Loucy (cell line): ENCODE measurements at regions not wholly inside any gene's neighbourhood (a gene's known extent, or its start where the extent isn't known, plus 50 kb on each side); places are given as distances from the start of the nearest gene placed in this dataset.
"Not testable (repeated sequence)": the region's sequence is repeated elsewhere in the genome, so short reads cannot be mapped to it uniquely, and the experiment has no call there.

Source experiments
- H2AFZ ChIP-seq: fragments of 200-600 bp; sonication (generic); 2 replicates; pipeline ENCODE4 v1.6.0; 2016; ENCODE audit warnings: antibody characterized with exemption, mild to moderate bottlenecking, low read length, moderate library complexity
- H3F3A ChIP-seq: fragments of 200-600 bp; 2 replicates; pipeline ENCODE4 v1.6.0; 2016; ENCODE audit warnings: antibody characterized with exemption, low read depth, mild to moderate bottlenecking
- H3K27me3 ChIP-seq: fragments of 200-600 bp; sonication (generic); 2 replicates; pipeline ENCODE4 v1.6.1; 2014; ENCODE audit warnings: low read length, mild to moderate bottlenecking; ENCODE audit not compliant: insufficient read depth, poor library complexity, severe bottlenecking
- H3K36me3 ChIP-seq: fragments of 200-600 bp; sonication (generic); 2 replicates; pipeline ENCODE4 v1.6.1; 2016; ENCODE audit warnings: low read length; ENCODE audit not compliant: insufficient read depth
- H3K4me1 ChIP-seq: fragments of 200-600 bp; sonication (generic); 2 replicates; pipeline ENCODE4 v1.5.1; 2014; ENCODE audit warnings: low read length, mild to moderate bottlenecking; ENCODE audit not compliant: insufficient read depth, poor library complexity, severe bottlenecking
- H3K4me2 ChIP-seq: fragments of 200-600 bp; sonication (generic); 2 replicates; pipeline ENCODE4 v1.6.0; 2014; ENCODE audit warnings: antibody characterized with exemption, low read length, low read depth, mild to moderate bottlenecking; ENCODE audit not compliant: poor library complexity, severe bottlenecking
- H3K4me3 ChIP-seq: fragments of 200-600 bp; sonication (generic); 2 replicates; pipeline ENCODE4 v1.5.1; 2014; ENCODE audit warnings: low read length, mild to moderate bottlenecking, mixed read lengths; ENCODE audit not compliant: poor library complexity, severe bottlenecking
- H3K79me2 ChIP-seq: fragments of 200-600 bp; sonication (generic); 2 replicates; pipeline ENCODE4 v1.6.1; 2014; ENCODE audit warnings: low read length; ENCODE audit not compliant: insufficient read depth
- H3K9ac ChIP-seq: fragments of 200-600 bp; sonication (generic); 2 replicates; pipeline ENCODE4 v1.6.0; 2014; ENCODE audit warnings: mild to moderate bottlenecking, low read depth, low read length, moderate library complexity; ENCODE audit not compliant: poor library complexity, severe bottlenecking
- H3K9me2 ChIP-seq: fragments of 200-600 bp; sonication (generic); replicated peaks from 2 replicates; pipeline ENCODE4 v1.6.1; 2016; ENCODE audit warnings: low read depth, low read length, mixed read lengths
- H3K9me3 ChIP-seq: fragments of 200-600 bp; sonication (generic); 2 replicates; pipeline ENCODE4 v1.6.1; 2014; ENCODE audit warnings: mild to moderate bottlenecking, antibody characterized with exemption, low read length, low read depth; ENCODE audit not compliant: insufficient read depth
- H4K20me1 ChIP-seq: fragments of 200-600 bp; sonication (generic); 2 replicates; pipeline ENCODE4 v1.6.0; 2014; ENCODE audit warnings: antibody characterized with exemption, low read length, mild to moderate bottlenecking; ENCODE audit not compliant: insufficient read depth, poor library complexity, severe bottlenecking
- EZH2phosphoT487 ChIP-seq: fragments of 200-600 bp; IDR thresholded peaks from 2 replicates; pipeline ENCODE4 v1.6.1; 2018; ENCODE audit warnings: antibody characterized with exemption, mild to moderate bottlenecking, moderate library complexity, borderline replicate concordance
- TF ChIP-seq, protein P1 (sequence below): fragments of 200-600 bp; sonication (generic); conservative IDR thresholded peaks from 2 replicates; pipeline ENCODE4 v1.5.1; 2014; ENCODE audit warnings: mild to moderate bottlenecking, antibody characterized with exemption, low read length

DNA sequence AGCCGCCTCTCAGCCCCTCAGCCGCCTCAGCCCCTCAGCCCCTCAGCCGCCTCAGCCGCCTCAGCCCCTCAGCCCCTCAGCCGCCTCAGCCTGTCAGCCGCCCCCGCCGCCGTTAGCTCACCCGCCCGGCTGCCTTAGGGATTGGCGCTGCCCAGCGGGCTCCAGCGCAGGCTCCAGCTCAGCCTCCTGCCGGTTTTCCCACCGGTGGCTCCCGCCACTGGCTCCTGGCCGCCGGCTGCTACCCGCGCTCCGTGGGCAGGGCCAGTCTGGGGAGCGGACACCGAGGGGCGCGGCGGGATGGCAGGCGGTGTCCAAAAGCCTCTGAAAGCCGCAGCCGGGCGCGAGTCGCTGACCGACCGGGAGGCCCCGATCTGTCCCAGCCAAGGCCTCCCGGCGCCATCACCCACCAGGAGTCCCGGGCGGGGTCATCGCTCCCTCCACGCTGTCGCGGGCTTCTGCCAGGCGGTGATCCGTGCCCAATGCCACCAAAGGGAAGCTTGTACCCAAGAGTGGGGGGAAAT, 1532.7 kb downstream of the REEP3 start:
- not testable (repeated sequence) for H3K9me3 ChIP-seq, H4K20me1 ChIP-seq, H2AFZ ChIP-seq, H3K36me3 ChIP-seq, H3K79me2 ChIP-seq, H3K9ac ChIP-seq, H3K9me2 ChIP-seq, H3K4me2 ChIP-seq, H3K4me1 ChIP-seq, H3K27me3 ChIP-seq, H3F3A ChIP-seq, H3K4me3 ChIP-seq

DNA sequence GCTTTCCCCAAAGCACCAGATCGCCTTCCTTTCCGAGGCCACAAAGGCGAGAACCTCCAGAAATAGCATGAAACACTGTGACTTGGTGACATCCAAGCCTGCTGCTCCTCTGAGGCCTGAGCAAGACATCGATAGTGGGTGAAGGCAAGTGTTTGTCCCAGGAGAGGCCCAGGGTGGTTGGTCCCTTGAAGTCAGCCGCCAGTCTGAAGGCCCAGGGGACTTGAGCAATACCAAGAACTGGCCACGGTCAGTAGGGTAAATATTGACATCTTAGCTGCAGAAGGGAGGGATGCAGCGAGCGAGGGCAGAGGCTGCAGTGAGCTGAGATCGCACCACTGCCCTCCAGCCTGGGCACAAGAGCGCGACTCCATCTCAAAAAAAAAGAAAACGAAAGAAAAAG, 1533.5 kb downstream of the REEP3 start:
- H3K79me2 ChIP-seq, H4K20me1 ChIP-seq, H3K4me2 ChIP-seq, H3K9me3 ChIP-seq, H3K9ac ChIP-seq, H3K27me3 ChIP-seq, H3F3A ChIP-seq, H3K9me2 ChIP-seq, H2AFZ ChIP-seq, H3K4me1 ChIP-seq, H3K36me3 ChIP-seq, H3K4me3 ChIP-seq: not testable (repeated sequence)

DNA sequence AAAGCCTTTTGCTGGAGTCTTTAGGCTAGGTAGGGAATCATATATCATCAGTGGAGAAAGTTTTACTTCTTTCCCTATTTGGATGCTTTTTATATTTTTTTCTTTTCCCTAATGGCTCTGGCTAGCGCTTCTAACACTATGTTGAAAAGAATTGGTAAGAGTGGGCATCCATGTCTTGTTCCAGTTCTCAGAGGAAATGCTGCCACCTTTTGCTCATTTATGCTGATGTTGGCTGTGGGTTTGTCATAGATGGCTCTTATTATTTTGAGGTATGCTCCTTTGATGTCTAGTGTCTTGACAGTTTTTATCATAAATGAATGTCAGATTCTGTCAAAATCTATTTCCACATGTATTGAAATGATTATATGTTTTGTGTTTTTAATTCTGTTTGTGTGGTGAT, 1544.1 kb downstream of the REEP3 start:
- no peak overlapping the region for H3K9ac ChIP-seq

DNA sequence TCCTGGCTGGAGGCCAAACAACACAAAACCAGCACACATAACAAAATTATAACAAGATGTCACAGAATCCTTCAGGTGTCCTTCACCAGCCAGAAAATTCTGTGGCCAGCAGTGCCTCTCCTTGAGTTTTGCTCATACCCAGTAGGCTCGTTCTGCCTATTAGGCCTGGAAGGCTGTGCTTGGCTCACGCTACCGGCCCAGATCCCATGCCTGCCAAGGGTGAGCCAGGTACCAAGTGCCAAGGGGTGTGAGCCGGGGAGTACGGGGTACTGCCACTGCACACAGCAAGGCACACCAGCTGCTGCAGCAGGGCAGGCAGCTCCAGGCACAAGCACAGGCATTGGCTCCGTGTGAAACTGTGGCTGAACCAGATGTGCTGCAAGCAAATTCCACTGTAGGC, 1562.0 kb downstream of the REEP3 start:
- Histone ChIP-seq H3K9me2 (no peaks in the 10 kb centered on the region), H3K9me3 (no peaks in the 10 kb centered on the region; the same call in 1 of the 2 replicates), H3K4me2 (no peak overlapping the region), H3K4me1 (no peaks in the 10 kb centered on the region), H3K9ac (no peak overlapping the region), H3K36me3 (no peaks in the 10 kb centered on the region), H3K27me3 (no peaks in the 10 kb centered on the region), H4K20me1 (no peaks in the 10 kb centered on the region), H2AFZ (no peak overlapping the region), H3F3A (no peaks in the 10 kb centered on the region), H3K4me3 (no peak overlapping the region), H3K79me2 (no peaks in the 10 kb centered on the region)
- TF ChIP-seq EZH2phosphoT487: no peak
- TF ChIP-seq, protein P1, sequence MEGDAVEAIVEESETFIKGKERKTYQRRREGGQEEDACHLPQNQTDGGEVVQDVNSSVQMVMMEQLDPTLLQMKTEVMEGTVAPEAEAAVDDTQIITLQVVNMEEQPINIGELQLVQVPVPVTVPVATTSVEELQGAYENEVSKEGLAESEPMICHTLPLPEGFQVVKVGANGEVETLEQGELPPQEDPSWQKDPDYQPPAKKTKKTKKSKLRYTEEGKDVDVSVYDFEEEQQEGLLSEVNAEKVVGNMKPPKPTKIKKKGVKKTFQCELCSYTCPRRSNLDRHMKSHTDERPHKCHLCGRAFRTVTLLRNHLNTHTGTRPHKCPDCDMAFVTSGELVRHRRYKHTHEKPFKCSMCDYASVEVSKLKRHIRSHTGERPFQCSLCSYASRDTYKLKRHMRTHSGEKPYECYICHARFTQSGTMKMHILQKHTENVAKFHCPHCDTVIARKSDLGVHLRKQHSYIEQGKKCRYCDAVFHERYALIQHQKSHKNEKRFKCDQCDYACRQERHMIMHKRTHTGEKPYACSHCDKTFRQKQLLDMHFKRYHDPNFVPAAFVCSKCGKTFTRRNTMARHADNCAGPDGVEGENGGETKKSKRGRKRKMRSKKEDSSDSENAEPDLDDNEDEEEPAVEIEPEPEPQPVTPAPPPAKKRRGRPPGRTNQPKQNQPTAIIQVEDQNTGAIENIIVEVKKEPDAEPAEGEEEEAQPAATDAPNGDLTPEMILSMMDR: no peak

More for the DNA sequence above, 1544.1 kb downstream of the REEP3 start:
- no peaks in the 10 kb centered on the region for H3K36me3 ChIP-seq
- no peaks in the 10 kb centered on the region for H4K20me1 ChIP-seq
- no peaks in the 10 kb centered on the region for H3K27me3 ChIP-seq
- no peaks in the 10 kb centered on the region for H3F3A ChIP-seq
- no peak overlapping the region for H3K4me3 ChIP-seq
- H3K9me2 ChIP-seq: no peaks in the 10 kb centered on the region
- H3K4me1 ChIP-seq: no peaks in the 10 kb centered on the region
- TF ChIP-seq EZH2phosphoT487: no peak
- TF ChIP-seq, protein P1: no peak
- H2AFZ ChIP-seq: no peak overlapping the region
- no peaks in the 10 kb centered on the region for H3K9me3 ChIP-seq
- no peaks in the 10 kb centered on the region for H3K79me2 ChIP-seq
- no peak overlapping the region for H3K4me2 ChIP-seq
